ENCODE measurements at regions not wholly inside any gene's neighbourhood (a gene's known extent, or its start where the extent isn't known, plus 50 kb on each side); places are given as distances from the start of the nearest gene placed in this dataset.

GRCh38 chr22:47739291-47740015 lies 977.0 kb downstream of the TBC1D22A start:
- DNase-seq, result no peak

- no peak for DNase-seq
These were observed 976.1 kb downstream of the TBC1D22A start for GRCh38 chr22:47738472-47739013.

- no peak for DNase-seq
These were observed 974.0 kb downstream of the TBC1D22A start for GRCh38 chr22:47736186-47737034.

GRCh38 chr22:47734511-47734910 lies 972.1 kb downstream of the TBC1D22A start:
- DNase-seq, result no peak

GRCh38 chr22:47727641-47728040 lies 965.2 kb downstream of the TBC1D22A start:
- no peak for DNase-seq

- no peak for DNase-seq
These were observed 962.3 kb downstream of the TBC1D22A start for GRCh38 chr22:47724751-47725150.

- no peak for DNase-seq
These were observed 961.6 kb downstream of the TBC1D22A start for GRCh38 chr22:47724030-47724429.

GRCh38 chr22:47718337-47718736 lies 955.9 kb downstream of the TBC1D22A start:
- no peak for DNase-seq

GRCh38 chr22:47716890-47717615 lies 954.6 kb downstream of the TBC1D22A start:
- DNase-seq, result no peak

GRCh38 chr22:47715866-47716578 lies 953.6 kb downstream of the TBC1D22A start:
- no peak for DNase-seq

GRCh38 chr22:47713941-47714340 lies 951.5 kb downstream of the TBC1D22A start:
- DNase-seq, result no peak

- no peak for DNase-seq
These were observed 947.7 kb downstream of the TBC1D22A start for GRCh38 chr22:47710135-47710534.

- no peak for DNase-seq
These were observed 942.9 kb downstream of the TBC1D22A start for GRCh38 chr22:47705350-47705749.

GRCh38 chr22:47698906-47699305 lies 936.5 kb downstream of the TBC1D22A start:
- no peak for DNase-seq

GRCh38 chr22:47697861-47698260 lies 935.4 kb downstream of the TBC1D22A start:
- DNase-seq, result no peak

GRCh38 chr22:47696776-47697175 lies 934.3 kb downstream of the TBC1D22A start:
- DNase-seq, result no peak

- DNase-seq, result no peak
These were observed 932.7 kb downstream of the TBC1D22A start for GRCh38 chr22:47695176-47695575.

- DNase-seq, result no peak
These were observed 932.2 kb downstream of the TBC1D22A start for GRCh38 chr22:47694536-47695130.

GRCh38 chr22:47693606-47694005 lies 931.2 kb downstream of the TBC1D22A start:
- DNase-seq, result no peak

- DNase-seq, result no peak
These were observed 930.4 kb downstream of the TBC1D22A start for GRCh38 chr22:47692811-47693210.

GRCh38 chr22:47691152-47691895 lies 928.9 kb downstream of the TBC1D22A start:
- DNase-seq, result no peak

Measured in activated naive CD4-positive, alpha-beta T cell treated with anti-CD3 and anti-CD28 coated beads, Interleukin-2, amount 50 U/mL, for 16 hours (primary cell).